ENCODE measurements at regions not wholly inside any gene's neighbourhood (a gene's known extent, or its start where the extent isn't known, plus 50 kb on each side); places are given as distances from the start of the nearest gene placed in this dataset.
"Not testable (repeated sequence)": the region's sequence is repeated elsewhere in the genome, so short reads cannot be mapped to it uniquely, and the experiment has no call there.

DNA sequence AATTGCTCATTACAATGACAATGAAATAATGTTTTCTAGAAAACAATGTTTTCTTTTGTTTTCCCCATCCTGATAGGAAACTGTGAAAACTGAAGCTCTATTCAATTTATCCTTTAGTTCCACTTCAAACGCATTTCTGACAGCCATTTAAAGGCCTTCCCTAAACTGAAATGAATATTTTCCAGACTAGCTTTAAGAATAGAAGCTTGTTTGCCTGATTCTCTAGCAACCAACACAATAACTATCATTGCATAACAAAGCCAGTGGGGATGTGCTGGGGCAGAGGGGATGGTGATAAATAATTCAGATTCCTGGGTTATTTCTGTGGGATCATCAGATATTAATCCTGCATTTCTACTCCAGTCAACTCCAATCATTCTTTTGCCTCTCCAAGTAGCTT lies 427.1 kb downstream of the RND3 start:
- DNase-seq (ENCODE audit: low spot score) (no peak), ATAC-seq (ENCODE audit: low FRiP score) (no peak)

DNA sequence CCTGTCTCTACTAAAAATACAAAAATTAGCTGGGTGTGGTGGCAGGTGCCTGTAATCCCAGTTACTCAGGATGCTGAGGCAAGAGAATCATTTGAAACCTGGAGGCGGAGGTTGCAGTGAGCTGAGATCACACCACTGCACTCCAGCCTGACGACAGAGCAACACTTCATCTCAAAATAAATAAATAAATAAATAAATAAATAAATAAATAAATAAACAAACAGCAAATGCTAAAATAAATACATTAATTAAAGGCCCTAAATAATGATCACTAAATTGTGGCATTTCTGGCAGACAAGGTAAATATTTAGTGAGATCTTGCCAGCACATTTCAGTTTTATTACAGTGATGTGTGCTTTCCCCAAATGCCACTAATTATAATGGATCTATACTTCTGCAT lies 427.8 kb downstream of the RND3 start:
- not testable (repeated sequence) for DNase-seq (ENCODE audit: low spot score); ATAC-seq (ENCODE audit: low FRiP score)

More for the DNA sequence above, 427.1 kb downstream of the RND3 start:
- TF ChIP-seq, protein P1, sequence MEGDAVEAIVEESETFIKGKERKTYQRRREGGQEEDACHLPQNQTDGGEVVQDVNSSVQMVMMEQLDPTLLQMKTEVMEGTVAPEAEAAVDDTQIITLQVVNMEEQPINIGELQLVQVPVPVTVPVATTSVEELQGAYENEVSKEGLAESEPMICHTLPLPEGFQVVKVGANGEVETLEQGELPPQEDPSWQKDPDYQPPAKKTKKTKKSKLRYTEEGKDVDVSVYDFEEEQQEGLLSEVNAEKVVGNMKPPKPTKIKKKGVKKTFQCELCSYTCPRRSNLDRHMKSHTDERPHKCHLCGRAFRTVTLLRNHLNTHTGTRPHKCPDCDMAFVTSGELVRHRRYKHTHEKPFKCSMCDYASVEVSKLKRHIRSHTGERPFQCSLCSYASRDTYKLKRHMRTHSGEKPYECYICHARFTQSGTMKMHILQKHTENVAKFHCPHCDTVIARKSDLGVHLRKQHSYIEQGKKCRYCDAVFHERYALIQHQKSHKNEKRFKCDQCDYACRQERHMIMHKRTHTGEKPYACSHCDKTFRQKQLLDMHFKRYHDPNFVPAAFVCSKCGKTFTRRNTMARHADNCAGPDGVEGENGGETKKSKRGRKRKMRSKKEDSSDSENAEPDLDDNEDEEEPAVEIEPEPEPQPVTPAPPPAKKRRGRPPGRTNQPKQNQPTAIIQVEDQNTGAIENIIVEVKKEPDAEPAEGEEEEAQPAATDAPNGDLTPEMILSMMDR (IDR thresholded peaks at IDR 0.05) = no peak

DNA sequence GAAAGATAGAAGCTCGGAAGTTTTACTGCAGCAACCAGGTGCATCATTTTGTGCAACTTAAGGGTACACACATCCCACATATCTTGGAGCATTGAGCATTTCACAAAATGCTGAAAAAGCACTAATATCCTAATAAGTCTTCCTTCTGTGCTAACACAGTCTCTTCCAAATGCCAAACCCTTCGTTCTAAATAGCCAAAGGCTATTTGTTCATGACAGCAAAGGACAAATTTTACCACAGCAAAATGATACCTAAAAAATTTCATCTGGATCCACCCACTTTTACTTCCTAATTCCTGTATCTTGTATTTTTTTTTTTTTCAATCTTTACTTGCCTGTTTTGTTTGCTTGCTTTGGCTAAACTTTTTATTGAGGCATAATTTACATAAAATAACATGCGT lies 435.0 kb downstream of the RND3 start:
- no peak for ATAC-seq (ENCODE audit: low FRiP score)
- TF ChIP-seq, protein P1 (IDR thresholded peaks at IDR 0.05) = no peak
- DNase-seq (ENCODE audit: low spot score) = no peak

DNA sequence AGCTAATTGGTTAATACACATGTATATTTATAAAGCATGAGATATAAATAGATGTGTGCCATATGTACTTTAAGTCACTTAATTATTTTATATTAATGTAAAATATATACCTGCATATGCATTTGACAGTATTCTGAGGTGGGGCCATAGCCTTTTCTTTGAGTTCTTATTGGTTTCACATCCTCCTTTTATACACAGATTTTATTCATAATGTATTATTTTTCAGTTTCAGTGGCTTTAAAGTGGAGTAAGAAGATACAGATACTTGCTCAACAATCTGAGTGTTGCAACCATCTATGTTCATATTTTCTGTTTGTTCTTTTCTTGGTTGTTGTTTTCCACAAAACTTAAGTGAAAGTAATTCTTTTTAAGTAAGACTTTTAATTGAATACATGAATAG lies 436.5 kb downstream of the RND3 start:
- ATAC-seq (ENCODE audit: low FRiP score) (no peak), DNase-seq (ENCODE audit: low spot score) (no peak)
- TF ChIP-seq, protein P1 (IDR thresholded peaks at IDR 0.05) = no peak

DNA sequence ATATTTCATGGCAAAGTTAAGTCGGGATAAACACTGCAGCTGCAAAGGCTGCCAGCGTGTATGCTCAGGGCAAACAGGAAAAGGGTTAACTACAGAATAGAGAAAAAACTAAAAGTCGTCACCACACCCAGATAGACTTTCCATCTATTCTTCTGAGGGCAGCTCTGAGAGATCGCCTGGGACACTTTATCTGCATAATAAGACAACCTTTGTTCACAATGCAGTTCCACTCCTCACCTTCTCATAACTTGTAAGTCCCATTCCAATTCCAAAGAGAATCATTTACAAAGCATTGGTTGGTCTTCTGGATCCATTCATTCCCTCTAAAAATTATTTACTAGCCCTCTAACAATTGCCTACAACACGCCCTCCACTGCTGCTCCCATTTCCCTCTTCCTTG lies 437.4 kb downstream of the RND3 start:
- no peak for ATAC-seq (ENCODE audit: low FRiP score)
- TF ChIP-seq, protein P1 (IDR thresholded peaks at IDR 0.05) = no peak
- no peak for DNase-seq (ENCODE audit: low spot score)

DNA sequence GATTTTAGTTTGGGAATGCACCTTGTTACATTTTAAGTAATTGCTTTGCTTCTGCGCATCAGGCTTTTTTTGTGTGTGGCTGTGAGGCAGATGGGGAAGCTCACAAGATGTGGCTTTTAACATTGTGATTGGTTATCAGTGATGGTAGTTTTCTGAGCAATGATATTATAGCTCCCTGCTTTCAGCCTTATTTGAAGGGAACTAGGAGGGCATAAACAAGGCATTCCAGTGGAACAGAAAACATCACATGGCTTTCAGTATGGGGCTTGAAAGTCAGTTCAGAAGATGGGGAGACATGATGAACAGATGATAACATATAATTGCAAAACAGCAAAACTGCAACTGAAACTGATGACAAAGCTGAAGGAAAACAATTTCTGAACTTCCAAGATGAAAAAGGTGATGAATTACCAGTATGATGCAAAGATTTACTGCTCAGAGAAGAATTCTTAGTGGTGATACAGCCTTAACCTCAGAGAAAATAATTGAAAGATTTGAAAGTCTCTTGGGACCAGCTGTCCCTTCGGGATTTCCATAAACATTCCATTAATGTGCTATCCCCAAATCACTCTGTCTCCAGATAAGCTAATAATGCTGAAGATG lies 439.7 kb downstream of the RND3 start:
- DNase-seq (ENCODE audit: low spot score) (no peak), ATAC-seq (ENCODE audit: low FRiP score) (no peak)
- TF ChIP-seq, protein P1 (IDR thresholded peaks at IDR 0.05) = no peak

DNA sequence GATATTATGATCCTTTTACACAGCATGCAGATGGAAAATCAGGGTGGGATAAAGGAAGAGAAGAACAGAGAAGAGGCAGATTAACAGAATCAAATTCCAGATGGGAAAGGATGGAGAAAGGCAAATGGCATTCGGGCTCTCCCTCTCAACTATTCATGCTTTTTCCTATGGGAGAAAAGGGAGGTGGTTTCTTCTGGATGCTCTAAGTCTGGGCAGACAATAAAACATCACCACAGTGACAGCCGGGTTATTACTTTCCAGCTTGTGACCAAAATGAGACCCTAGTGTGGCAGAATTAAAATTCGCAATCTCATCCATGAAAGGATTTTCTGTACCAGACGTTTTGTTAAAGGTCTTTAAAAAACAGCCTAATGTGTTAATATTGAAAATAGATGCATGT lies 440.7 kb downstream of the RND3 start:
- no peak for ATAC-seq (ENCODE audit: low FRiP score)
- no peak for DNase-seq (ENCODE audit: low spot score)
- TF ChIP-seq, protein P1 (IDR thresholded peaks at IDR 0.05) = no peak

DNA sequence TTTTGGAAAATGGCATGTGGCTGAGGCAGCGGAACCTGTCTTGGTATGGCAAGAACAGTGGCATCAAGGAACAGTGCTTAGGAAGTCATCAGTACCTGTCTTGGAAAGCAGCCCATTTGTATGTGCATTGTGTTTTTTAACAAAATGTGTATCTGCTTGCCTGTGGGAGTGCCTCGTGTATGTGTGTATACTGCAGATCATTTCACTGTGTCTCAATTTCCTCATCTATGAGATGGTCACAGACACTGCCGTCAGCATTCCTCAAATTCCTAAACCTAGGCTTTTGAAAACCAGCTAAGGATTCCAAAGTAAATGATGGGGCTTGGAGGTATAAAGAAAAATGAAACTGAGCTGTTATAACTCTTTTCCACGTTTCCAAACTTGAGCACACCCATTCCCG lies 441.3 kb downstream of the RND3 start:
- TF ChIP-seq, protein P1 (IDR thresholded peaks at IDR 0.05) = no peak
- no peak for ATAC-seq (ENCODE audit: low FRiP score)
- DNase-seq (ENCODE audit: low spot score) = no peak

Data from omental fat pad (tissue), 3 donors.